DND-41 (cell line): ENCODE measurements at regions not wholly inside any gene's neighbourhood (a gene's known extent, or its start where the extent isn't known, plus 50 kb on each side); places are given as distances from the start of the nearest gene placed in this dataset.

Experiments
- CTCF ChIP-seq: IDR thresholded peaks from 2 replicates; pipeline ENCODE4 v1.5.1; 2012; ENCODE audit warnings: borderline replicate concordance, low read length, moderate library complexity, mild to moderate bottlenecking; ENCODE audit not compliant: poor library complexity, severe bottlenecking; ENCODE audit errors: extremely low read depth
- EZH2 ChIP-seq: IDR thresholded peaks from 3 replicates; pipeline ENCODE4 v1.6.1; 2012; ENCODE audit warnings: borderline replicate concordance, low read depth, mild to moderate bottlenecking, moderate library complexity, low read length, inconsistent platforms; ENCODE audit not compliant: severe bottlenecking

- no peak for TF ChIP-seq CTCF
- TF ChIP-seq EZH2 = no peak
Measured at GRCh38 chr3:159148466-159148865, 346.6 kb downstream of the MFSD1 start.
